ENCODE measurements at regions not wholly inside any gene's neighbourhood (a gene's known extent, or its start where the extent isn't known, plus 50 kb on each side); places are given as distances from the start of the nearest gene placed in this dataset.

DNA sequence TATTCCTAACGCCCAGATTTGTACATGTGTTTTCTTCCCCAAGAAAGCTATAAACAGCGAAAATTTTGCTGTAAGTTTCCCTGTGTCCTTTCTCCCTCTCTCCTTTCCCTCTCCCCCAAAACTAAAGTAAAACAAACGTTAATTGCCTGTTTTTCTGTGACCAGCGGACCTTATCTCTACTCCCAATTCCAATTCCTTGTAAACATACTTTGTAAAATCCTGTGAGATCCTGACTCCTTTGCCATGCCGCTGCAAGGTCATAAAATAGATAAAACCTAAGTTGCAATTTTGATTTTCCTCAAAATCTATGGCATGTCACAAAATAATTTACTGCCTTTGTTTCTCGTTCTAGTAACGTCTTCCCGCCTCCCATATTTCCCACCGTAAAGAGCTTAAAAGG lies 217.6 kb downstream of the USP6NL start:
- Histone ChIP-seq H3K4me1 (ENCODE audit: control insufficient read depth, insufficient read depth, low read length) (no peaks in the 10 kb centered on the region), H3K9me3 (ENCODE audit: control insufficient read depth, low read length) (no peaks in the 10 kb centered on the region), H3K36me3 (ENCODE audit: control insufficient read depth, insufficient read depth, low read length) (no peaks in the 10 kb centered on the region), H3K4me3 (ENCODE audit: insufficient read depth, low read depth, low read length) (no peak overlapping the region), H3K27ac (ENCODE audit: insufficient read depth, low read depth, low read length, poor library complexity, severe bottlenecking) (no peak overlapping the region), H3K27me3 (ENCODE audit: control insufficient read depth, insufficient read depth, low read length, poor library complexity, severe bottlenecking) (no peaks in the 10 kb centered on the region)
- 90 to 92% methylated on average over 9 of the region's 9 CpGs for WGBS, 2 experiments

DNA sequence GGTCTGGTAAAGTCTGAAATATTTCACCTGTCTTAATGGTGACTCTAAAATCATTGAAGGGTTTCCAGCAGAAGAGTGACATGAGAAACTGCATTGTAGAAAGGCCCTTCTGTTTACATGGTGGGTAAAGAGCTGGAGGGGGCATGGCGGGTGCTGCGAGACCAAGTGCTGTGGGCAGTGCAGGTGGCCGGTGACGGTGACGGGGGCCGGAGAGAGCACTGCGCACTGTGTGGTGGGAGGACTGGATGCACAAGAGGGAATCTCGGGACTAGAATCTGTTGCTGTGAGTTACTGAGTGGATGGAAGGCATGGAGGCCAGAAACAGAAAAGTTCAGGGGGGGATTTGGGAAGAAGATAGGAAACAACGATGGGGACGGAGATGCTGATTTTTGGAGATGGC lies 218.7 kb downstream of the USP6NL start:
- no peaks in the 10 kb centered on the region for H3K4me1 ChIP-seq (ENCODE audit: control insufficient read depth, insufficient read depth, low read length)
- no peak overlapping the region for H3K27ac ChIP-seq (ENCODE audit: insufficient read depth, low read depth, low read length, poor library complexity, severe bottlenecking)
- 95 to 97% methylated on average over 10 of the region's 10 CpGs for WGBS, 2 experiments
- no peak overlapping the region for H3K4me3 ChIP-seq (ENCODE audit: insufficient read depth, low read depth, low read length)
- no peaks in the 10 kb centered on the region for H3K27me3 ChIP-seq (ENCODE audit: control insufficient read depth, insufficient read depth, low read length, poor library complexity, severe bottlenecking)
- H3K36me3 ChIP-seq (ENCODE audit: control insufficient read depth, insufficient read depth, low read length) = no peaks in the 10 kb centered on the region
- no peaks in the 10 kb centered on the region for H3K9me3 ChIP-seq (ENCODE audit: control insufficient read depth, low read length)

- 95 to 96% methylated on average over 9 of the region's 9 CpGs for WGBS, 2 experiments
- Histone ChIP-seq H3K36me3 (ENCODE audit: control insufficient read depth, insufficient read depth, low read length) (no peaks in the 10 kb centered on the region), H3K27me3 (ENCODE audit: control insufficient read depth, insufficient read depth, low read length, poor library complexity, severe bottlenecking) (no peaks in the 10 kb centered on the region), H3K4me1 (ENCODE audit: control insufficient read depth, insufficient read depth, low read length) (peaks cover 14% of the 10 kb centered on the region), H3K4me3 (ENCODE audit: insufficient read depth, low read depth, low read length) (no peak overlapping the region), H3K27ac (ENCODE audit: insufficient read depth, low read depth, low read length, poor library complexity, severe bottlenecking) (no peak overlapping the region), H3K9me3 (ENCODE audit: control insufficient read depth, low read length) (no peaks in the 10 kb centered on the region)
Observed at GRCh38 chr10:11388996-11389395, 222.5 kb downstream of the USP6NL start.

GRCh38 chr10:11387551-11388222 lies 223.8 kb downstream of the USP6NL start:
- 85 to 87% methylated on average over 9 to 10 of the region's 10 CpGs for WGBS, 2 experiments
- Histone ChIP-seq H3K27me3 (ENCODE audit: control insufficient read depth, insufficient read depth, low read length, poor library complexity, severe bottlenecking) (no peaks in the 10 kb centered on the region), H3K4me3 (ENCODE audit: insufficient read depth, low read depth, low read length) (no peak overlapping the region), H3K27ac (ENCODE audit: insufficient read depth, low read depth, low read length, poor library complexity, severe bottlenecking) (no peak overlapping the region), H3K4me1 (ENCODE audit: control insufficient read depth, insufficient read depth, low read length) (peaks cover 14% of the 10 kb centered on the region), H3K36me3 (ENCODE audit: control insufficient read depth, insufficient read depth, low read length) (no peaks in the 10 kb centered on the region), H3K9me3 (ENCODE audit: control insufficient read depth, low read length) (no peaks in the 10 kb centered on the region)

DNA sequence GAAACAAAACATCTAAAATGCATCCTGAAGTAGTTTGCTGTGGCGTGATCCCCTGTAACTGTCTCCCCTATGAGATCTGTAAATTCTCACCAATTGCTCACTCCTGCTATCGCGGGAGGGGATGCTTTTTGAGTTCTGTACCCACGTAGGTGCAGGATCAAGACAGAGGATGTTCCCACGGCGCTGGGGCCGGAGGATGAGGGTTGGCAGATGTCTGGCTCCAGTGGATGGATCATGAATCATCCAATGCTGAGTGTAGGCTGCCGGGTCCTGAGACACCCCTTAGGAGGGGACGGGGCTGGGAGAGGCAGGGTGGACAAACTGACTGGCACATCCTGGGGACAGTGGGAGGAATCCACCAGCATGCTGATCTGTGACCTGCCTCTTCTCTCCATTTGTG lies 224.4 kb downstream of the USP6NL start:
- Histone ChIP-seq H3K9me3 (ENCODE audit: control insufficient read depth, low read length) (no peaks in the 10 kb centered on the region), H3K4me1 (ENCODE audit: control insufficient read depth, insufficient read depth, low read length) (peaks cover 14% of the 10 kb centered on the region), H3K27me3 (ENCODE audit: control insufficient read depth, insufficient read depth, low read length, poor library complexity, severe bottlenecking) (no peaks in the 10 kb centered on the region), H3K4me3 (ENCODE audit: insufficient read depth, low read depth, low read length) (no peak overlapping the region), H3K36me3 (ENCODE audit: control insufficient read depth, insufficient read depth, low read length) (no peaks in the 10 kb centered on the region), H3K27ac (ENCODE audit: insufficient read depth, low read depth, low read length, poor library complexity, severe bottlenecking) (no peak overlapping the region)
- WGBS, 2 experiments = 91 to 92% methylated on average over 9 of the region's 9 CpGs
